Osteoblast (primary cell): ENCODE measurements at regions not wholly inside any gene's neighbourhood (a gene's known extent, or its start where the extent isn't known, plus 50 kb on each side); places are given as distances from the start of the nearest gene placed in this dataset.

ENCODE experiments used
- DNase-seq: peaks from one replicate; pipeline ENCODE4 v3.0.0; 2011; ENCODE audit warnings: low spot score, mixed read lengths; ENCODE audit not compliant: insufficient read length; ENCODE audit errors: missing footprints
- H2AFZ ChIP-seq: 2 replicates; pipeline ENCODE4 v1.6.0; 2011; ENCODE audit warnings: mild to moderate bottlenecking, low read length
- H3K27ac ChIP-seq: 2 replicates; pipeline ENCODE4 v1.5.1; 2011; ENCODE audit warnings: mild to moderate bottlenecking, low read depth, low read length, moderate library complexity
- H3K27me3 ChIP-seq: 2 replicates; pipeline ENCODE4 v1.6.0; 2012; ENCODE audit warnings: mild to moderate bottlenecking, control low read depth, inconsistent platforms, low read length, moderate library complexity; ENCODE audit not compliant: insufficient read depth
- H3K36me3 ChIP-seq: 2 replicates; pipeline ENCODE4 v1.5.1; 2011; ENCODE audit warnings: mild to moderate bottlenecking, low read length, control low read depth, moderate library complexity; ENCODE audit not compliant: insufficient read depth
- H3K4me1 ChIP-seq: 2 replicates; pipeline ENCODE4 v1.5.1; 2011; ENCODE audit warnings: mild to moderate bottlenecking, low read length, control low read depth, moderate library complexity; ENCODE audit not compliant: insufficient read depth
- H3K4me2 ChIP-seq: 2 replicates; pipeline ENCODE4 v1.6.0; 2011; ENCODE audit warnings: mild to moderate bottlenecking, low read length; ENCODE audit not compliant: insufficient read depth
- H3K4me3 ChIP-seq: fragments of 200-600 bp; sonication (generic); 3 replicates; pipeline ENCODE4 v1.5.1; 2012; ENCODE audit warnings: mild to moderate bottlenecking, low read length, inconsistent platforms; ENCODE audit not compliant: insufficient read depth
- H3K79me2 ChIP-seq: 2 replicates; pipeline ENCODE4 v1.6.0; 2012; ENCODE audit warnings: mild to moderate bottlenecking, low read length, control low read depth, inconsistent platforms; ENCODE audit not compliant: insufficient read depth
- H3K9me3 ChIP-seq: 2 replicates; pipeline ENCODE4 v1.5.1; 2011; ENCODE audit warnings: low read depth, low read length, control low read depth
- H4K20me1 ChIP-seq: 2 replicates; pipeline ENCODE4 v1.6.0; 2012; ENCODE audit warnings: mild to moderate bottlenecking, low read length, control low read depth; ENCODE audit not compliant: insufficient read depth
- TF ChIP-seq, protein P1 (sequence below): IDR thresholded peaks from 2 replicates; pipeline ENCODE4 v1.5.1; 2011; ENCODE audit warnings: mild to moderate bottlenecking, low read depth, low read length, moderate library complexity; ENCODE audit errors: extremely low read depth

DNA sequence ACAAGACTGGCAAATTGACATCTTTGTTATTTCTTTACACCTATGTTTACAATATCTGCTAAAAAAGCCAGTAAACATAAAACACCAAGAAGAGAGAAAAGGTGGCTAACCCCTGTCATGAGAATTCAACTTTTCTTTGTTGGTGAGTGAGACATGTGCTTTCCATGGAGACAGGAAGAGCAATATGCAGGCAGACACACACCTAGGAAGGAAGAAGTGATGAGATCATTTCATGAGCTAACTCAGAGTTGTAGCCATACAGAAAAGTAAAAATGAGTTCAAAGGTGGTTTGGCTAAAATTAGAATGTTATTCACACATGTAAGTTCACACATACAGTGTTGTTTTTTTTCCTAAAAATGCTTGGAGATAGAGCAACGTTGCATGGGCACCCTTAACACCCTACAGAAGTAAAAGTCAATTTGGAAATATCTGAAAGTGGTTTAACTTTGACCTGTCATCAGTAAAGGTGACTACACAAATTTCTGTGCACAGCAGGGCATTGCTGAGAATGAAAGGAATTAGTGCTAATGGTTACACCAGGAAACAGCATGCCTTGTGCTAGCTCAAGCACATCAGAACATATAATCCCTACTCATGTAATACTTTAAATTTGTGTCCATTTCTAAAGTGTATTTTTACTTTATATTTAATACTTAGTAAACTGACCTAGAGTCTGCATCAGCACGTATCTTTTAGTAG lies 557.6 kb downstream of the CBLN2 start:
- no peak overlapping the region for H2AFZ ChIP-seq
- peaks cover 3% of the 10 kb centered on the region for H3K9me3 ChIP-seq
- no peaks in the 10 kb centered on the region for H3K36me3 ChIP-seq
- H3K27me3 ChIP-seq: no peaks in the 10 kb centered on the region
- H3K79me2 ChIP-seq: no peaks in the 10 kb centered on the region
- H3K27ac ChIP-seq: no peak overlapping the region
- H4K20me1 ChIP-seq: no peaks in the 10 kb centered on the region
- H3K4me1 ChIP-seq: no peaks in the 10 kb centered on the region
- TF ChIP-seq, protein P1, sequence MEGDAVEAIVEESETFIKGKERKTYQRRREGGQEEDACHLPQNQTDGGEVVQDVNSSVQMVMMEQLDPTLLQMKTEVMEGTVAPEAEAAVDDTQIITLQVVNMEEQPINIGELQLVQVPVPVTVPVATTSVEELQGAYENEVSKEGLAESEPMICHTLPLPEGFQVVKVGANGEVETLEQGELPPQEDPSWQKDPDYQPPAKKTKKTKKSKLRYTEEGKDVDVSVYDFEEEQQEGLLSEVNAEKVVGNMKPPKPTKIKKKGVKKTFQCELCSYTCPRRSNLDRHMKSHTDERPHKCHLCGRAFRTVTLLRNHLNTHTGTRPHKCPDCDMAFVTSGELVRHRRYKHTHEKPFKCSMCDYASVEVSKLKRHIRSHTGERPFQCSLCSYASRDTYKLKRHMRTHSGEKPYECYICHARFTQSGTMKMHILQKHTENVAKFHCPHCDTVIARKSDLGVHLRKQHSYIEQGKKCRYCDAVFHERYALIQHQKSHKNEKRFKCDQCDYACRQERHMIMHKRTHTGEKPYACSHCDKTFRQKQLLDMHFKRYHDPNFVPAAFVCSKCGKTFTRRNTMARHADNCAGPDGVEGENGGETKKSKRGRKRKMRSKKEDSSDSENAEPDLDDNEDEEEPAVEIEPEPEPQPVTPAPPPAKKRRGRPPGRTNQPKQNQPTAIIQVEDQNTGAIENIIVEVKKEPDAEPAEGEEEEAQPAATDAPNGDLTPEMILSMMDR: no peak
- no peak overlapping the region for H3K4me2 ChIP-seq
- no peak for DNase-seq
- no peak overlapping the region for H3K4me3 ChIP-seq

DNA sequence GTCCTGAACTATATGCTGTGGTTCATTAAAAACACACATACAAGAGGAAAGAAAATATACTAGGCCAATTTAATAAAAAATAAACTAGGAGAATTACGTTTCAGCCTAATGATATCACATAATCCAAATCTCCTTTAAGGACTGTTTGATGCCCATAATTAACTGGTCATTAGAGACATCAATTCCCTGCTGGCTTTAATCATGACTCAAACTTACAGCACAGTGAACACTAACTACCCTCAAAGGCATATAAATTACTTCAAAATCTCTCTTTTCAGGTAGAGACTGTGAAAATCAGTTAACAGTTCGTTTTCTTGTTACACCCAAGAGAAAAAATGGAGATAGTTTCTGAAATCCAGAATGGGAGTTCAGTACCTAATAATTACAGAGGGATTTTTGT lies 567.4 kb downstream of the CBLN2 start:
- H3K4me2 ChIP-seq: no peak overlapping the region
- no peak overlapping the region for H3K27ac ChIP-seq
- peaks cover 5% of the 10 kb centered on the region for H3K9me3 ChIP-seq
- H3K27me3 ChIP-seq: no peaks in the 10 kb centered on the region
- no peak overlapping the region for H3K4me3 ChIP-seq
- H3K4me1 ChIP-seq: no peaks in the 10 kb centered on the region
- no peak for DNase-seq
- TF ChIP-seq, protein P1: no peak
- H3K79me2 ChIP-seq: no peaks in the 10 kb centered on the region
- no peaks in the 10 kb centered on the region for H3K36me3 ChIP-seq
- H4K20me1 ChIP-seq: no peaks in the 10 kb centered on the region
- no peak overlapping the region for H2AFZ ChIP-seq

DNA sequence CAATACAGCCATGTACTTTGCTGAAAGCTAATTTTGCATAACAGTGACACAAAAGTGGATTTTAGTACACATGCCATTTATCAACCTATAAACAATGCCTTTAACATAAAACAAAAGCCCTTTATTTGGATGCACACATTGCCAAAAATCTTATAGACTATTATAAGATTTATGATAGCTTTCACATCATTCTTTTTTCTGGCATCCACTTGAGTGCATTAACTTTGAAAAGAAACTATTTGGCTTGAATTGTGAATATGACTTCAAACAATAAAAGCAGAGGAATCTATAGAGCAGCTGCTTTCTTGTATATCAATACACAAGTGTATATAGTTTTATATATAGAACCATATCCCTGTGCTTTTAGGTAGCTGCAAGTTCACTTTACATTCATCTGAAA lies 577.4 kb downstream of the CBLN2 start:
- TF ChIP-seq, protein P1: no peak
- Histone ChIP-seq H3K27me3 (no peaks in the 10 kb centered on the region), H3K4me3 (no peak overlapping the region), H4K20me1 (no peaks in the 10 kb centered on the region), H3K36me3 (no peaks in the 10 kb centered on the region), H3K4me2 (no peak overlapping the region), H3K27ac (no peak overlapping the region), H3K4me1 (no peaks in the 10 kb centered on the region), H3K9me3 (no peaks in the 10 kb centered on the region), H3K79me2 (no peaks in the 10 kb centered on the region), H2AFZ (no peak overlapping the region)
- DNase-seq: no peak

DNA sequence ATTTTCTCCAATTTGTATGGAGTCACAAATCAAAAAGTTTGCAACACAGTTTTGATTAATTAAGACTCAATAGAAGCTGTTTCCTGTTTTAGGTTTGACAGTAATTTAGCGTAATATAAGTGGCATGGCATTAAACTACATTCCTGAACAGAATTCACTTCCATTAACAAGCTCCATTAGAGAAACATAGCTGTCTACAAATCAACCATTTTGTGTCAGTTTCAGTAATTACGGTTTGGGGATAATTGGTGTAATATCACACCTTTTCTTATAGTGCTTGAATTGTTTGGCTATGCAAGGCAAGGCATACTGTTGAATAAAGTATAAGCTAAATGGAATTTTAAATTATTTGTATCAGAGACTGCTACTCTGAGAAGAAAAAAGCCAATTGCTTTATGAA lies 585.5 kb downstream of the CBLN2 start:
- no peaks in the 10 kb centered on the region for H3K36me3 ChIP-seq
- H3K4me2 ChIP-seq: no peak overlapping the region
- no peak overlapping the region for H3K27ac ChIP-seq
- no peaks in the 10 kb centered on the region for H3K27me3 ChIP-seq
- no peaks in the 10 kb centered on the region for H3K9me3 ChIP-seq
- H3K4me3 ChIP-seq: no peak overlapping the region
- TF ChIP-seq, protein P1: no peak
- no peaks in the 10 kb centered on the region for H4K20me1 ChIP-seq
- no peak for DNase-seq
- H3K4me1 ChIP-seq: no peaks in the 10 kb centered on the region
- H3K79me2 ChIP-seq: no peaks in the 10 kb centered on the region
- no peak overlapping the region for H2AFZ ChIP-seq
